ENCODE measurements at regions not wholly inside any gene's neighbourhood (a gene's known extent, or its start where the extent isn't known, plus 50 kb on each side); places are given as distances from the start of the nearest gene placed in this dataset.

DNA sequence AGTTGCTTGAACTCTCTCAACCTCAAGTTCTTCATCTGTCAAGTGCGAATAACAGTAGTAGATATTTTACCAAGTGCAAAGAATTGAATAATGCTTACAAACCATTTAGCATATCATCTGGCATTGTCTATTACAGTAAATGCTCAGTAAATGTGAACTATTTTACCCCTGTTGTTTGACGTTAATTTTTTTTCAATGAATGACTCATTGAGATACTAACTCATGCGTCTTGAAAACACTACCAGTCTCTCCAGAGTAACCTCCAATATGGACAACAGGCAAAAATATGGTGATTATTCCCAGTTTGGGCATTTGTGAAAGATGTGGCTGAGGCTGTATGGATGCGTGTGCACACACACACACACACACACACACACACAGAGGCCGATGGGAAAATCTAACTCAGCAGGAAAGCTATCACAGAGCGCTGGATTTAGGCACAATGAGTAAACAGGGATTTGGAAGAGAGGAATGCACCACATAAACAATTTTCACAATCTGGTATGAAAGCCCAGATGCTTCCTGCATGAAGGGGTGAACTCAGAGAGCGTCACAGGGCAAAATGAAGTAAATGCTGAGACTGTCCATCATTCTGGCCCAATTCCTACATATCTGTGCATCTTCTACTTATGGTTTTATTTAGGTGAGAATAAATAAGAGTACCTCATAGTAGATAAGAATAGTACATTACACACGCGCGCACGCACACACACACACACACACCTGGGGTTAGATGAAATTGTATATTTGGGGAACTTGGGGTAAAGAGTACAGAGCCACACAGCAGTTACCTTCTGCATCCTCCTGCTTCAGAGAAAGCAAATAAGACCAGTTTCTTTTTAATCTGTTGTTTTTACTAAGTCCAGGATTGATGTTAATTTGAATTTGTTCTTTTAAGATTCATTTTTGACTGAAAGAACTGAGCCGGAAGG lies 128.7 kb downstream of the PALM2AKAP2 start:
- H3K9me3 ChIP-seq = no peaks in the 10 kb centered on the region
- no peak for DNase-seq
- no peak for TF ChIP-seq CTCF (IDR thresholded peaks at IDR 0.05)
- H3K36me3 ChIP-seq (ENCODE audit: low read depth) = no peaks in the 10 kb centered on the region
- no peak for ATAC-seq
- peaks cover 27% of the 10 kb centered on the region for H3K4me1 ChIP-seq (ENCODE audit: low read depth)
- H3K4me3 ChIP-seq = no peak overlapping the region
- intact Hi-C loops (cut with DNase I, micrococcal nuclease) = no loop called here

DNA sequence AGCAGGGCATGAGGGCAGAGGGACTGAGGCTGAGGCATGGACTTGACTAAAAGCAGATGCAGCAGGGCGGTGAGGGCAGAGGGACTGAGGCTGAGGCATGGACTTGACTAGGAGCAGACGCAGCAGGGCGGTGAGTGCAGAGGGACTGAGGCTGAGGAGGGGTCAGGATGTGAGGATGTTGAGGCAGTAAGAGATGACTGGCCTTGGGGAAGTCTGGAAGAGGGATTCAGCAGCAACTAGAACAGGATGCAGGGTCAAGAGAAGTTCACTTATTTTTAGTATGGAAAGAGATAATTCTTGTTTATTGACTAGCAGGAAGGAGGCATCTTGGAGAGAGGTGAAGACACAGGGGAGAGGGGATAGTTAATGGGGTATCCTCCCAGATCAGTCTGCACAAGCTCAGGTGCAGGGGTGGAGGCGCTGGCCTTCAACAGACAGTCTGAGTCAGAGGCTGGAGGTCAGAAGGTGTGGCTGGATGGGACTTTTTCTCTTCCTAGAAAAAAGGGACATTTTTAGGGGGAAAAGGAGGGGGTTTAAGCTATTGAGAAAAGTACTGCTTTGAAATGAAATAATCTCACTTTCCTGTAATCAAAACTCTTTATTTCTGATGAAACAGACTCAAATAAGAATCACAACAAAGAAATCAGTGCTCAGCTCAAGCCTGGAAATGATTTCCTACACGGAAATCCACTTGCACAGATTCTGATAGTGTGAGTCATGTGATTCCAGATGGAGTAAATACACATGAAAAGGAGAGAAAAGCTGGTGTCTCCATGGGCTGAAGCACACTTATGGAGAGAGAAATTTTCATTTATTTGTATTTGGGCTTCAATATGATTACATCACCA lies 130.9 kb downstream of the PALM2AKAP2 start:
- peak; percentile 56 to 70 (median 66) for DNase-seq
- no peak overlapping the region for H3K4me3 ChIP-seq
- peak; percentile 79 for ATAC-seq
- intact Hi-C loops (cut with DNase I, micrococcal nuclease) = no loop called here
- no peak for TF ChIP-seq CTCF (IDR thresholded peaks at IDR 0.05)
- peaks cover 19% of the 10 kb centered on the region for H3K4me1 ChIP-seq (ENCODE audit: low read depth)
- no peaks in the 10 kb centered on the region for H3K9me3 ChIP-seq
- H3K36me3 ChIP-seq (ENCODE audit: low read depth) = no peaks in the 10 kb centered on the region

- Histone ChIP-seq H3K36me3 (ENCODE audit: low read depth) (no peaks in the 10 kb centered on the region), H3K4me1 (ENCODE audit: low read depth) (peaks cover 19% of the 10 kb centered on the region), H3K4me3 (no peak overlapping the region), H3K9me3 (no peaks in the 10 kb centered on the region)
- TF ChIP-seq CTCF (IDR thresholded peaks at IDR 0.05) = no peak
- ATAC-seq = peak; percentile 13
- DNase-seq = no peak
- intact Hi-C loops (cut with DNase I, micrococcal nuclease) = no loop called here
Measured at GRCh38 chr9:109912082-109912582, 132.1 kb downstream of the PALM2AKAP2 start.

DNA sequence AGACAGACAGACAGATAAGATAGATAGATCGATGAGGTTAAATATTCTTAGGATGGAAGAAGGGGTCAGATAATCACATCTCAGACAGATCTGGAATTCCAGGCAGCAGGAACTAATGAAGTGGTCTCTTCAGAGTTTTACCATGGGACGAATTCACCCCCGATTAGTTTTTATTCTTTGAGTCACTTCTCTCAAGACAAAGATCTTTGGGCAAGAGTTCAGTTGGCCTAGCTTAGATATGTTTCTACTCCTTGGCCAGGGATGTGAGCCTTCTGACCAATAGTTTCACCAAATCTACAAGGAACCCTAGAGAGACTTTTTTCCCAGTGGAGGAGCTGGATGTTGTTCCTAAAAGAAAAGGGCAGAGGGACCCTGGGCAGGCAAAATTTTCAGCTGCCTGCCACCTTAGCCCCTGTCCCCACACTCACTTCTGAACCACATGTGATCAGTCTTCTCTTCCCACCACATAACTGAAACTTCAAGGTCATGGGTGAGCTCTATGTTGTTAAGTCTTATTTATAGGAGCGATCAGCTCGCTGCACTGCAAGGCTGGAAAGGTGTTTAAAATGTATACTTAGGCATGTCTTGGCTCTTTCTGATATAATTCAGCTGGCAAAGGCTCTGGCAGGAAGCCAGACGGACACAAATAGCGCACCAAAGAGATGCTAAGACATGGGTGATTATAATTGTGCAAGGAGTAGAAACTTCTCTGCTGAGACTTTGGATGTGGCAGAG lies 132.9 kb downstream of the PALM2AKAP2 start:
- H3K9me3 ChIP-seq = no peaks in the 10 kb centered on the region
- intact Hi-C loops (cut with DNase I, micrococcal nuclease) = no loop called here
- no peak for ATAC-seq
- peaks cover 24% of the 10 kb centered on the region for H3K4me1 ChIP-seq (ENCODE audit: low read depth)
- no peak for TF ChIP-seq CTCF (IDR thresholded peaks at IDR 0.05)
- DNase-seq = peak in 1 of 3 donors; percentile 47
- no peak overlapping the region for H3K4me3 ChIP-seq
- no peaks in the 10 kb centered on the region for H3K36me3 ChIP-seq (ENCODE audit: low read depth)

GRCh38 chr9:109913461-109913810 lies 133.4 kb downstream of the PALM2AKAP2 start:
- DNase-seq = no peak
- intact Hi-C loops (cut with DNase I, micrococcal nuclease) = no loop called here
- Histone ChIP-seq H3K36me3 (ENCODE audit: low read depth) (no peaks in the 10 kb centered on the region), H3K4me3 (no peak overlapping the region), H3K4me1 (ENCODE audit: low read depth) (peaks cover 25% of the 10 kb centered on the region), H3K9me3 (no peaks in the 10 kb centered on the region)
- ATAC-seq = no peak
- no peak for TF ChIP-seq CTCF (IDR thresholded peaks at IDR 0.05)

Data from mucosa of descending colon (tissue), 3 donors.